ENCODE measurements at regions not wholly inside any gene's neighbourhood (a gene's known extent, or its start where the extent isn't known, plus 50 kb on each side); places are given as distances from the start of the nearest gene placed in this dataset.
"Not testable (repeated sequence)": the region's sequence is repeated elsewhere in the genome, so short reads cannot be mapped to it uniquely, and the experiment has no call there.

- H3K27ac ChIP-seq = no peak overlapping the region
- no peak overlapping the region for H3K4me3 ChIP-seq
- H3K36me3 ChIP-seq = no peaks in the 10 kb centered on the region
- no peak for DNase-seq
- H3K4me1 ChIP-seq = no peaks in the 10 kb centered on the region
- no peaks in the 10 kb centered on the region for H3K27me3 ChIP-seq
- intact Hi-C loops (cut with DNase I; ENCODE audit: low total_unique reads) = no loop called here
- no peaks in the 10 kb centered on the region for H3K9me3 ChIP-seq
- TF ChIP-seq, protein P1, sequence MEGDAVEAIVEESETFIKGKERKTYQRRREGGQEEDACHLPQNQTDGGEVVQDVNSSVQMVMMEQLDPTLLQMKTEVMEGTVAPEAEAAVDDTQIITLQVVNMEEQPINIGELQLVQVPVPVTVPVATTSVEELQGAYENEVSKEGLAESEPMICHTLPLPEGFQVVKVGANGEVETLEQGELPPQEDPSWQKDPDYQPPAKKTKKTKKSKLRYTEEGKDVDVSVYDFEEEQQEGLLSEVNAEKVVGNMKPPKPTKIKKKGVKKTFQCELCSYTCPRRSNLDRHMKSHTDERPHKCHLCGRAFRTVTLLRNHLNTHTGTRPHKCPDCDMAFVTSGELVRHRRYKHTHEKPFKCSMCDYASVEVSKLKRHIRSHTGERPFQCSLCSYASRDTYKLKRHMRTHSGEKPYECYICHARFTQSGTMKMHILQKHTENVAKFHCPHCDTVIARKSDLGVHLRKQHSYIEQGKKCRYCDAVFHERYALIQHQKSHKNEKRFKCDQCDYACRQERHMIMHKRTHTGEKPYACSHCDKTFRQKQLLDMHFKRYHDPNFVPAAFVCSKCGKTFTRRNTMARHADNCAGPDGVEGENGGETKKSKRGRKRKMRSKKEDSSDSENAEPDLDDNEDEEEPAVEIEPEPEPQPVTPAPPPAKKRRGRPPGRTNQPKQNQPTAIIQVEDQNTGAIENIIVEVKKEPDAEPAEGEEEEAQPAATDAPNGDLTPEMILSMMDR (IDR thresholded peaks at IDR 0.05) = no peak
- no peak for TF ChIP-seq POLR2A (IDR thresholded peaks at IDR 0.05)
Measured at GRCh38 chr4:188992706-188993105, 853.5 kb downstream of the TRIML1 start.

DNA sequence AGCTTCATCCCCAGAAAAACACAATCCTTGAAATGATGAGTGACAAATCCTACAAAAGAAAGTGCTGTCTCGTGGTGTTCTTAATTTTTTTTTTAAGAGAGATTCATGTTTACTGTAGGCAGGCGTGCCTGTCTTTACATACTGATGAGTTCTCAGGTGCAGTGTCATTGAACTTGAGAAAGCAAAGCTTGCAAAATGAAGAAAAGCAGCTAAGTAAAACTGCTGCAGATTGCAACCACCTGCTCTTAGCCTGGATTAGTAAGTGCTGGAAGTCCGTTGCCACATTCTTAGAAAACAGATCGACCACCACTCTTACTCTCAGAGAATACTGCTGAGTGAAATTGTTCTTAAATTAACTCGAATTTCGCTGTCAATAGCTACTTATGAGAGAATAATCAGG lies 854.6 kb downstream of the TRIML1 start:
- H3K4me1 ChIP-seq = no peaks in the 10 kb centered on the region
- TF ChIP-seq, protein P1 (IDR thresholded peaks at IDR 0.05) = no peak
- no peak for TF ChIP-seq POLR2A (IDR thresholded peaks at IDR 0.05)
- intact Hi-C loops (cut with DNase I; ENCODE audit: low total_unique reads) = no loop called here
- H3K4me3 ChIP-seq = no peak overlapping the region
- H3K9me3 ChIP-seq = no peaks in the 10 kb centered on the region
- H3K36me3 ChIP-seq = no peaks in the 10 kb centered on the region
- no peak overlapping the region for H3K27ac ChIP-seq
- no peak for DNase-seq
- H3K27me3 ChIP-seq = no peaks in the 10 kb centered on the region

DNA sequence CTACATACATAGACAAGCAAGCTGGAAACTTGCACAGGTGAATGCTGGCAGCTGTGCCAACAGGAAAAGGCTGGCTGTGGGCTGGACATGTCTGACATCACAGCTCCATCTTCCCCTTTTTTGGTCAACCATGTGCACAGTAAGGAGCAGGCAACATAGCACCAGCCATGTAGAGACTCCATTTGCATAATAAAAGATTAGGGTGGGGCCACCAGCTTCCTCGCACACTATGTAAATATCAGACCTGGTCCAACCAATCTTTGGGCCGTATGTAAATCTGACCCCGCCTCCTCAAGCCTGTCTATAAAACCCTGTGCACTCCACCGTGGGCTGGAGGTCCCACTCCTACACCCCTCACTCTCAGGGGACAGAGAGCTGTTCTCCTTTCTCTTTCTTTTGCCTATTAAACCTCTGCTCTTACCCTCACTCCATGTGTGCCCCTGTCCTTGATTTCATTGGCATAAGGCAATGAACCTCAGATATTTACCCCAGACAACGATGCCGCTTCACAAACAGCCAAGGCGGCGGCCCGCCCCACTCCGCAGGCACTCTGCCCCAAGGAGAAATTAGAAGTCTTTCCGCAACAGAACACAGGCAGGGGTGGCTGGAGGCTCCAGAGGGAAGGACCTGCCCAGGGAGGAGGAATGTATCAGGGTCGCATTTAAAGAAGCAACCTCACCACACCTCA lies 862.2 kb downstream of the TRIML1 start:
- H3K4me3 ChIP-seq = no peak overlapping the region
- no peaks in the 10 kb centered on the region for H3K9me3 ChIP-seq
- no peaks in the 10 kb centered on the region for H3K36me3 ChIP-seq
- H3K27ac ChIP-seq = no peak overlapping the region
- TF ChIP-seq POLR2A (IDR thresholded peaks at IDR 0.05) = no peak
- TF ChIP-seq, protein P1 (IDR thresholded peaks at IDR 0.05) = no peak
- no peaks in the 10 kb centered on the region for H3K27me3 ChIP-seq
- intact Hi-C loops (cut with DNase I; ENCODE audit: low total_unique reads) = no loop called here
- no peak for DNase-seq
- H3K4me1 ChIP-seq = no peaks in the 10 kb centered on the region

- intact Hi-C loops (cut with DNase I; ENCODE audit: low total_unique reads) = no loop called here
- H3K4me3 ChIP-seq = no peak overlapping the region
- no peak for TF ChIP-seq POLR2A (IDR thresholded peaks at IDR 0.05)
- TF ChIP-seq, protein P1 (IDR thresholded peaks at IDR 0.05) = no peak
- H3K4me1 ChIP-seq = no peaks in the 10 kb centered on the region
- no peak overlapping the region for H3K27ac ChIP-seq
- H3K9me3 ChIP-seq = no peaks in the 10 kb centered on the region
- no peaks in the 10 kb centered on the region for H3K27me3 ChIP-seq
- DNase-seq = no peak
- no peaks in the 10 kb centered on the region for H3K36me3 ChIP-seq
Measured at GRCh38 chr4:189001971-189002450, 862.8 kb downstream of the TRIML1 start.

DNA sequence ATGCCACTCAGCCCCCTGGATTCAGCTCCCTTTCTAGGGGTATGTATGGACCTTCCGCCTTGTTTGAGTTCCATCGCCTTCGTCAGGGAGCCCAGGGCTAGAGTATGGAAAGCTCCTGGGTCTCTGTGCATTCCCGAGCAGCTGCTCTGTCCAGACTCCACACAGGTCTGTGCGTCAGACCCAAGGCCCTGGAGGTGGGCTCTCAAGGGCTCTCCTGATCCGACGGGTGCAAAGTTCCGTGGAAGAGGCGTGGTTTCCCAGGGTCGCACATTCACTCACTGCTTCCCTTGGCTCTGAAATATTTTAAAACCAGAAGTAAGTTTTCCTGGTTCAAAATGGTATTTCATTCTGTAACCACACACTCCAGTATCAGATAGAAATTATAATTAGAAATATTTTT lies 863.2 kb downstream of the TRIML1 start:
- DNase-seq = no peak
- Histone ChIP-seq H3K27ac (no peak overlapping the region), H3K4me1 (no peaks in the 10 kb centered on the region), H3K27me3 (no peaks in the 10 kb centered on the region), H3K36me3 (no peaks in the 10 kb centered on the region), H3K9me3 (no peaks in the 10 kb centered on the region), H3K4me3 (no peak overlapping the region)
- TF ChIP-seq, protein P1 (IDR thresholded peaks at IDR 0.05) = no peak
- no peak for TF ChIP-seq POLR2A (IDR thresholded peaks at IDR 0.05)
- intact Hi-C loops (cut with DNase I; ENCODE audit: low total_unique reads) = no loop called here

GRCh38 chr4:189010452-189011217 lies 871.4 kb downstream of the TRIML1 start:
- H3K36me3 ChIP-seq; DNase-seq; intact Hi-C loops (cut with DNase I; ENCODE audit: low total_unique reads); H3K9me3 ChIP-seq; H3K27ac ChIP-seq; H3K4me1 ChIP-seq; H3K4me3 ChIP-seq; H3K27me3 ChIP-seq: not testable (repeated sequence)
